SK-MEL-5 (cell line): ENCODE measurements at regions not wholly inside any gene's neighbourhood (a gene's known extent, or its start where the extent isn't known, plus 50 kb on each side); places are given as distances from the start of the nearest gene placed in this dataset.
"Not testable (repeated sequence)": the region's sequence is repeated elsewhere in the genome, so short reads cannot be mapped to it uniquely, and the experiment has no call there.

Experiments used
- DNase-seq: peaks from one replicate; pipeline ENCODE4 v3.0.0-alpha.2; 2016; ENCODE audit warnings: low read depth, low spot score
- in situ Hi-C: cut with HindIII; loops from 2 replicates; pipeline ENCODE4 v1.10.0; 2016; ENCODE audit warnings: low sequenced_read_pairs, high pct_unique_total_duplicates, low pct_unique_long_range_greater_than_20kb

- DNase-seq, in situ Hi-C loops: not testable (repeated sequence)
Measured at GRCh38 chr1:144140243-144140642, 168.5 kb upstream of the FAM72C start.

GRCh38 chr1:144105006-144105405 lies 133.2 kb upstream of the FAM72C start:
- in situ Hi-C loops, DNase-seq: not testable (repeated sequence)

- in situ Hi-C loops = not testable (repeated sequence)
- peak; percentile 28 for DNase-seq
Measured at GRCh38 chr1:144104000-144104677, 132.4 kb upstream of the FAM72C start.

GRCh38 chr1:144103156-144103880 lies 131.5 kb upstream of the FAM72C start:
- in situ Hi-C loops = not testable (repeated sequence)
- DNase-seq = peak; percentile 20

- in situ Hi-C loops, DNase-seq: not testable (repeated sequence)
Measured at GRCh38 chr1:144102046-144102745, 130.4 kb upstream of the FAM72C start.

- in situ Hi-C loops = no loop called here
- no peak for DNase-seq
Measured at GRCh38 chr1:144101397-144102045, 129.7 kb upstream of the FAM72C start.

- DNase-seq = peak; percentile 0
- in situ Hi-C loops = not testable (repeated sequence)
Measured at GRCh38 chr1:144077167-144077841, 105.5 kb upstream of the FAM72C start.

- in situ Hi-C loops, DNase-seq: not testable (repeated sequence)
Measured at GRCh38 chr1:144076646-144077045, 104.9 kb upstream of the FAM72C start.

- DNase-seq, in situ Hi-C loops: not testable (repeated sequence)
Measured at GRCh38 chr1:144070394-144071053, 98.7 kb upstream of the FAM72C start.

- in situ Hi-C loops, DNase-seq: not testable (repeated sequence)
Measured at GRCh38 chr1:144067042-144067441, 95.3 kb upstream of the FAM72C start.

- in situ Hi-C loops, DNase-seq: not testable (repeated sequence)
Measured at GRCh38 chr1:144066071-144066813, 94.5 kb upstream of the FAM72C start.

GRCh38 chr1:144065299-144066060 lies 93.7 kb upstream of the FAM72C start:
- in situ Hi-C loops, DNase-seq: not testable (repeated sequence)

GRCh38 chr1:144049365-144049764 lies 77.6 kb upstream of the FAM72C start:
- DNase-seq, in situ Hi-C loops: not testable (repeated sequence)

- DNase-seq, in situ Hi-C loops: not testable (repeated sequence)
Measured at GRCh38 chr1:144046645-144047044, 74.9 kb upstream of the FAM72C start.

GRCh38 chr1:144045751-144046546 lies 74.2 kb upstream of the FAM72C start:
- in situ Hi-C loops = not testable (repeated sequence)

More at GRCh38 chr1:144045751-144046546, 74.2 kb upstream of the FAM72C start:
- DNase-seq = peak; percentile 85
